NCI-H1417 (cell line): ENCODE measurements at regions not wholly inside any gene's neighbourhood (a gene's known extent, or its start where the extent isn't known, plus 50 kb on each side); places are given as distances from the start of the nearest gene placed in this dataset.
"Not testable (repeated sequence)": the region's sequence is repeated elsewhere in the genome, so short reads cannot be mapped to it uniquely, and the experiment has no call there.

Experiments
- DNase-seq, 3 experiments: peaks; one replicate each; lab custom pipeline; 2025; lab: John Stamatoyannopoulos, UW

DNA sequence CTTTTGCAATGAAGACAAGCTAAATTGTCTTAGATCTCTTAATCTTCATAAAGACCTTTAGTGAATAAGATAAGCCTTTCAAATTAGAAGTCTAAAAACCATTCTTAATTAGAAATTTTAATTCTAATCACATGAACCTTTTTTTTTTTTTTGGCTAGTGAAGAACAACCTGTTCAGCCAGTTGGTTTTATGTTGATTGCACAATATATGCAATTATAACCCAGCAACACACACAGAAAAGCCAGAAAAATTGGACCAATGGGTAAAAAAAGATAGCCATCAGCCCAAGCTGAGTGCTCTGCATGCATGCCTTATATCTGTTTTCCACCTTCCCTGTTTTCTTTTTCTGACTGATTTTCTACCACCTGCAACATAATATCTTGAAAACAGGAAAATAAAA is 252.2 kb downstream of the SYT10 start:
- no peak for DNase-seq

- DNase-seq, result no peak
These were observed 255.5 kb downstream of the SYT10 start for GRCh38 chr12:33184161-33184560.

- no peak for DNase-seq
These were observed 257.1 kb downstream of the SYT10 start for GRCh38 chr12:33182485-33182884.

GRCh38 chr12:33180918-33181317 is 258.7 kb downstream of the SYT10 start:
- no peak for DNase-seq

DNA sequence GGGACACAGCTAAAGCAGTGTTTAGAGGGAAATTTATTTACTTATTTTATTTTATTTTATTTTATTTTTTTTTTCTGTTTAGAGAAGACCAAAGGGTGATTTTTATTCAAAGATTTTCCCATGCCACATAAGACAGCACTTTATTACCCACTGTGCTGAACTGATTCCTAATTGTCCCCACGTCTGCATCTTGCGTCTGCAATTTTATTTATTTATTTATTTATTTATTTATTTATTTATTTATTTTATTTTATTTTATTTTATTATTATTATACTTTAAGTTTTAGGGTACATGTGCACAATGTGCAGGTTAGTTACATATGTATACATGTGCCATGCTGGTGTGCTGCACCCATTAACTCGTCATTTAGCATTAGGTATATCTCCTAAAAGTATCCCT is 269.7 kb upstream of the PKP2 start:
- not testable (repeated sequence) for DNase-seq

GRCh38 chr12:33156042-33156441 is 259.5 kb upstream of the PKP2 start:
- peak in 2 of 3 experiments; percentile 7 to 66 for DNase-seq

- not testable (repeated sequence) for DNase-seq
These were observed 250.7 kb upstream of the PKP2 start for GRCh38 chr12:33147292-33147691.

- DNase-seq, result no peak
These were observed 232.9 kb upstream of the PKP2 start for GRCh38 chr12:33129500-33129899.

- no peak for DNase-seq
These were observed 229.2 kb upstream of the PKP2 start for GRCh38 chr12:33125755-33126154.

DNA sequence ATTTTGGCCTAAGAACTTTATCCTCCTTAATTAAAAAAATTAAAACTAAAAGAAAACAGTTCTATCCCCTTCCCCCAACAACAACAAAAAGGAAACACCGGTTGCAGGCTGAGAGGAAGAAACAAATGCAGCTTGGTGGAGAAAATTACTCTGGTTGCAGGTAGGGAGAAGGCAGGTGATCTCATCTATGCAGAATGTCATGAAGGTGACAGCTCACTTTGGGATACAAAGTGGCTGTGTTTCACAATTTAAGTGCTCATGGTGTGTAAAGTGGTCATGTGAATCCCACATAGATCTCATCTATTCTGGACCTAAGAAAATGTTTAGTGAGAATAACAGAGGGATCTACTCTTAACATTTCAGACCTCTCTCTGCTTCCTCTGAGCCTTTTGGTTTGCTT is 219.7 kb upstream of the PKP2 start:
- no peak for DNase-seq

GRCh38 chr12:33115716-33116115 is 219.1 kb upstream of the PKP2 start:
- no peak for DNase-seq

- no peak for DNase-seq
These were observed 215.3 kb upstream of the PKP2 start for GRCh38 chr12:33111850-33112249.

- not testable (repeated sequence) for DNase-seq
These were observed 211.2 kb upstream of the PKP2 start for GRCh38 chr12:33107827-33108226.

DNA sequence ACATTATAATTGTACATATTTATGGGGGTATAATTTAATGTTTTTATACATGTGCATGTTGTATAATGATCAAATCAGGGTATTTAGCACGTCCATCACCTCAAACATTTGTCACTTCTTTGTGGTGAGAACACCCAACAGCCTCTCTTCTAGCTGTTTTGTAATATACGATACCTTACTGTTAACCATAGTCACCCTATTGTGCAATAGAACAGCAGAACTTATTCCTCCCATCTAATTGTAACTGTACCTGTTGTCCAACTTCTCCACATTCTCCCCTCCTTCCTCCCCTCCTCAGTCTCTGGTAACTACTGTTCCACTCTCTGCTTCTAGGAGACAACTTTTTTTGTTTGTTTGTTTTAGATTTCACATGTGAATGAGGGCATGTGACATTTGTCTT is 197.0 kb upstream of the PKP2 start:
- no peak for DNase-seq

DNA sequence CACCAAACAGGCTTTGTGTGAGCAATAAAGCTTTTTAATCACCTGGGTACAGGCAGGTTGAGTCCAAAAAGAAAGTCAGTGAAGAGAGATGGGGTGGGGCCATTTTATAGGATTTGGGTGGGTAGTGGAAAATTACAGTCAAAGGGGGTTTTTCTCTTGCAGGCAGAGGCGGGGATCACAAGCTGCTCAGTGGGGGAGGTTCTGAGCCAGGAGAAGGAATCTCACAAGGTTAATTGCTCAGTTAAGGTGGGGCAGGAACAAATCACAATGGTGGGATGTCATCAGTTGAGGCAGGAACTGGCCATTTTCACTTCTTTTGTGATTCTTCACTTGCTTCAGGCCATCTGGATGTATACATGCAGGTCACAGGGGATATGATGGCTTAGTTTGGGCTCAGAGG is 191.3 kb upstream of the PKP2 start:
- DNase-seq, result not testable (repeated sequence)

DNA sequence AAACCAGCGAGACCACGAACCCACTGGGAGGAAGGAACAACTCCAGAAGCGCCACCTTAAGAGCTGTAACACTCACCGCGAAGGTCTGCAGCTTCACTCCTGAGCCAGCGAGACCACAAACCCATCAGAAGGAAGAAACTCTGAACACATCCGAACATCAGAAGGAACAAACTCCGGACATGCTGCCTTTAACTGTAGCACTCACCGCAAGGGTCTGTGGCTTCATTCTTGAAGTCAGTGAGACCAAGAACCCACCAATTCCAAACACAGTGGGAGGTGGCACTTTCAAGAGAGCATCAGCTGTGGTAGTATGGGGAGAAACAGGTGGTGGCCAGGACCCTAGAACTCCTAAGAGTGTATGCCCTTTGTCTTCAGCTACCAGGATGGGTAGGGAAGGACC is 179.8 kb upstream of the PKP2 start:
- not testable (repeated sequence) for DNase-seq

DNA sequence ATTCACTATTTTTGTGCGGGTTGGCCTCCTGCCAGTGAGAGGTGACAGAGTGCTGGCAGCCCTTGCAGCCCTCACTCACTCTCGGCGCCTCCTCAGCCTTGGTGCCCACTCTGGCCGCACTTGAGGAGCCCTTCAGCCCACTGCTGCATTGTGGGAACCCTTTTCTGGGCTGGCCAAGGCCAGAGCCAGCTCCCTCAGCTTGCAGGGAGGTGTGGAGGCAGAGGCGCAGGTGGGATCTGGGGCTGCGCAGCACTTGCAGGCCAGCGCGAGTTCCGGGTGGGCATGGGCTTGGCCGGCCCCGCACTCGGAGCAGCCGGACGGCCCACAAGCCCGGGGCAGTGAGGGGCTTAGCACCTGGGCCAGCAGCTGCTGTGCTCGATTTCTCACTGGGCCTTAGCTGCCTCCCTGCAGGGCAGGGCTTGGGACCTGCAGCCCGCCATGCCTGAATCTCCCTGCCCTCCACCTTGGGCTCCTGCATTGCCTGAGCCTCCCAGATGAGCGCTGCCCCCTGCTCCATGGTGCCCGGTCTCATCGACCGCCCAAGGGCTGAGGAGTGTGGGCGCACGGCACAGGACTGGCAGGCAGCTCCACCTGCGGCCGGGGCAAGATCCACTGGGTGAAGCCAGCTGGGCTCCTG is 178.7 kb upstream of the PKP2 start:
- not testable (repeated sequence) for DNase-seq

- DNase-seq, result no peak
These were observed 165.3 kb upstream of the PKP2 start for GRCh38 chr12:33061844-33062243.

DNA sequence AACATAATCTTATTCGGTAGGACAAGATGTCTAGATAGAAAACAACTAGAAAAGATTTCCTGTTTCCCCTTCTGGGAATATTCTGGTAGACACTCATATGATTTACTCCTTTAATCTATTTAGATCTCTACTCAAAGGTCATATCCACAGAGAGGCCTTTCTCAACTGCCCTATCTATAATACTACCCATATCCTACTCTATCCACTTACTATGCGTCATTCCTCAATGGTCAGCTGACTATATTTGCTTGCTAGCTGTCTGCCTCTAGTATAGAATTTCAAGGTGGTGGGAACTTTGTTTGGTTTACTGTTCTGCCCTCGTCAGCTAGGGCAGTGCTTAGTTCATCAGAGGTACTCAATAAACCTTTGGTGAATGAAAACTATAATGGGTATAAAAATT is 157.8 kb upstream of the PKP2 start:
- DNase-seq, result no peak

GRCh38 chr12:33052141-33053051 is 155.8 kb upstream of the PKP2 start:
- no peak for DNase-seq

DNA sequence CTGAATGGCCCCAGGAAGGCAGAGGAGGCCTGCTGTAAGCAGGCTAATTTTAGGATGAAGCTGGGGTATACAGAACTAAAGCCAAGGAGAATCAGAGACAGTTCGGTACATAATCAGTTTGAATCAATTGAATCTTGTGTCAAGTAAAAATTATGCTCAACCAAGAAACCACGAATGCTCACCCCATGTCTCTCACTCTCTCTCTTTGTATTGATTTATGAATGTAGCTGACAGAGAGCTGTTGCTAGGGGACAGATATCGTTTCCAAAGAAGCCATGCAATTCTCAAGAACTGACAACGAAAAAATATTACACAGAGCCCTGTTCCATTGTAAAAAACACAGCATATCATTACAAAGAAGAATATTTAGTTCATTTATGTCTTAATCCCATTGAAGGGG is 151.1 kb upstream of the PKP2 start:
- peak in 2 of 3 experiments; percentile 10 to 57 for DNase-seq

DNA sequence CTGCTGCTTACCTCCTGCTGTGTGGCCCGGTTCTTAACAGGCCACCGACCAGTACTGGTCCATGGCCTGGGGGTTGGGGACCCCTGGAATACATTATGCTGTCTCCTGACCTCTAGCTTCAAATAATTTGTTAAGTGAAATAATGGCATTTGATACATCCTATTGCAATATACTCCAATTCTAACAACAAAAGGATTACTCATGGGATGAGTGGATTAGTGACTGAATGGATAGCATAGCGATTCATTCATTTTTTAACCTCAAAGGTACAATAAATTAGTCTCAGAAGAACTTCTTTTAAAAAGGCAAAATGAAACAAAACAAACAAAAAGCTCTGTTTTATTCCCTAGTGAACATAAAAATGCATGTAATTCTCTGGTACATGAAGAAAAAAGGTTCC is 147.9 kb upstream of the PKP2 start:
- DNase-seq, result no peak

- DNase-seq, result no peak
These were observed 145.0 kb upstream of the PKP2 start for GRCh38 chr12:33041562-33041961.
